Thyroid gland (tissue), 4 donors: ENCODE measurements at regions not wholly inside any gene's neighbourhood (a gene's known extent, or its start where the extent isn't known, plus 50 kb on each side); places are given as distances from the start of the nearest gene placed in this dataset.

Experiments used
- DNase-seq, 2 donors: peaks; one replicate each; pipeline ENCODE4 v3.0.0-alpha.2; 2019
- H3K27ac ChIP-seq, 3 donors: fragments of 200-600 bp; sonication (generic); 1 replicate in 2 of 3; 2 replicates in 1 of 3; pipeline ENCODE4 v1.5.1; 2016 to 2019; ENCODE audit warnings: mild to moderate bottlenecking in 1 of 3, moderate library complexity in 1 of 3
- H3K27me3 ChIP-seq: fragments of 200-600 bp; sonication (generic); one replicate; pipeline ENCODE4 v1.5.1; 2019
- H3K36me3 ChIP-seq, 2 donors: fragments of 200-600 bp; sonication (generic); one replicate each; pipeline ENCODE4 v1.5.1; 2016 to 2019
- H3K4me1 ChIP-seq, 2 donors: fragments of 200-600 bp; sonication (generic); one replicate each; pipeline ENCODE4 v1.5.1; 2017 to 2019
- H3K4me3 ChIP-seq, 3 donors: fragments of 200-600 bp; sonication (generic); replicated peaks in 1 of 3; 1 replicate in 2 of 3; 2 replicates in 1 of 3; pipeline ENCODE4 v1.5.1; 2016; ENCODE audit warnings: mild to moderate bottlenecking in 1 of 3
- H3K9me3 ChIP-seq: fragments of 200-600 bp; sonication (generic); one replicate; pipeline ENCODE4 v1.5.1; 2017
- CTCF ChIP-seq, 6 experiments: fragments of 200-600 bp in 3 of 6; fragments of 450-650 bp in 3 of 6; sonication (generic) in 3 of 6; IDR thresholded peaks; one replicate each; pipeline ENCODE4 v1.5.1; 2016 to 2019; ENCODE audit warnings: antibody characterized with exemption in 6 of 6, mild to moderate bottlenecking in 2 of 6, inconsistent platforms in 1 of 6, moderate library complexity in 1 of 6
- POLR2A ChIP-seq, 2 donors: fragments of 450-650 bp; IDR thresholded peaks; one replicate each; pipeline ENCODE4 v1.6.1; 2017; ENCODE audit warnings: antibody characterized with exemption in 2 of 2, mild to moderate bottlenecking in 2 of 2, moderate library complexity in 1 of 2
- WGBS, 2 donors: methylation state at CpG; one replicate each; pipeline ENCODE4 v1.1.5; 2017; 5-methylcytosine and 5-hydroxymethylcytosine counted together
- intact Hi-C: fragments of 100-400 bp; cut with DNase I; formaldehyde crosslinking; loops from one replicate; pipeline ENCODE4 v1.15.1; 2023

DNA sequence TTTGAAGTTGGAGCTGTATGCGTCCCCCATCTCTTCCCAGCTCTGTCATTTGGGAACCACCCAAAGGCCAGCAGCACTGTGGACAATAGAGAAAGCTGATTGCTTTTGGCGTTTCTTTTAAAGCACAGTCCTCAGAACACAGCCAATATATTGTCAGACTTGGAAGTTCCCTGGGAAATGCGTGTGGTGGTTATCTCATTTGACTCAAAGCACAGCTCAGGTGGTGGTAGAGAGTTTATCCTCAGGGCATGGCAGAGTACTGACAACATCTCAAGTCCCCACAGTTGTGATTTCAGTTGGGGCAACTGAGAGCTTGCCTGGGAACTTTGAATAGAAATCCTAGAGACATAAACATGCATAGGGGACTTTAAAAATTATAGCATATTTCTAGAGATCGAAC is 601.3 kb downstream of the ETS1 start:
- Histone ChIP-seq H3K36me3 (no peaks in the 10 kb centered on the region), H3K9me3 (no peaks in the 10 kb centered on the region), H3K4me3 (no peak overlapping the region), H3K27me3 (no peaks in the 10 kb centered on the region), H3K4me1 (no peaks in the 10 kb centered on the region), H3K27ac (no peak overlapping the region)
- intact Hi-C loops = no loop called here
- WGBS, 2 donors = 87 to 89% methylated on average over 4 of the region's 4 CpGs
- DNase-seq = no peak
- no peak for TF ChIP-seq CTCF (IDR thresholded peaks at IDR 0.05)
- TF ChIP-seq POLR2A (IDR thresholded peaks at IDR 0.05) = no peak

DNA sequence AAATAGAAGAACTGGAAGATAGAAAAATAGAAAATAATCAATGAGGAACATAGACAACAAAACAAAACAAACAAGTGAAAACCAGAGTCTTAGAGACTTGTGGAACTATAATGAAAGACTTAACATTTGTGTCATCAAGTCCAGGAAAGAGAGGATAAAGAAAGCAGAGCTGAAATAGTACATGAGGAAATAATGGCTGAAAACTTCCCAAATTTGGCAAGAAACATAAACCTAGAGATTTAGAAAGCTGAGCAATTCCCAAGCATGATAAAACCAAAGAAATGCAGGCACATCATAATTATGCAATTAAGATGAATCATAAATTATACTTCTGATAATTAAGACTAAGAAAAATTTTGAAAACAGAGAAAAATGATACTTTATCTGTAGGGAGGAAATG is 614.5 kb downstream of the ETS1 start:
- Histone ChIP-seq H3K9me3 (no peaks in the 10 kb centered on the region), H3K27ac (no peak overlapping the region), H3K4me3 (no peak overlapping the region), H3K4me1 (no peaks in the 10 kb centered on the region), H3K36me3 (no peaks in the 10 kb centered on the region), H3K27me3 (no peaks in the 10 kb centered on the region)
- DNase-seq = no peak
- TF ChIP-seq CTCF (IDR thresholded peaks at IDR 0.05) (no peak), POLR2A (IDR thresholded peaks at IDR 0.05) (no peak)
- intact Hi-C loops = no loop called here

DNA sequence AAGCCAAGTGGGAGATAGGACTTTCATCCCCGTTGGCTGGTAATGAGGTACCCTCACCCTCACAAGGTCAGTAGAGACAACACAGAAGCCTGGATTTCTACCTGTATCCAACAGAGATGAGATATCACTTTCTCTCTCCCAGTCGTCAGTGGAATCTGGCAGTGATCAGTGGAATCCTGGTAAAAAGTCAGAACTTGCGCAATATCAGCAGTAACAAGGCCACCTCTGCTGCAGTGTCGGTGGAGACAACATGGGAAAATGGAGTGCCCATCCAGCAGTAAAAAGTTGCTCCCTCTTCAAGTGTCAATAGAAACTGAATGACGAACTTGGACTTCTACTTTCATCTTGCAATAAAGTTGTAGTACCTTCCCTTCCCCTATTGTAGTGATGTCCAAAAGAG is 615.9 kb downstream of the ETS1 start:
- Histone ChIP-seq H3K4me3 (no peak overlapping the region), H3K27ac (no peak overlapping the region), H3K9me3 (no peaks in the 10 kb centered on the region), H3K27me3 (no peaks in the 10 kb centered on the region), H3K4me1 (no peaks in the 10 kb centered on the region), H3K36me3 (no peaks in the 10 kb centered on the region)
- TF ChIP-seq CTCF (IDR thresholded peaks at IDR 0.05) (no peak), POLR2A (IDR thresholded peaks at IDR 0.05) (no peak)
- 94 to 96% methylated on average over 5 of the region's 5 CpGs for WGBS, 2 donors
- no peak for DNase-seq
- intact Hi-C loops = no loop called here

- Histone ChIP-seq H3K4me3 (no peak overlapping the region), H3K27ac (no peak overlapping the region), H3K9me3 (no peaks in the 10 kb centered on the region), H3K27me3 (no peaks in the 10 kb centered on the region), H3K4me1 (no peaks in the 10 kb centered on the region), H3K36me3 (no peaks in the 10 kb centered on the region)
- no peak for TF ChIP-seq POLR2A (IDR thresholded peaks at IDR 0.05)
- TF ChIP-seq CTCF (IDR thresholded peaks at IDR 0.05) = no peak
- 93 to 94% methylated on average over 1 of the region's 1 CpG for WGBS, 2 donors
- intact Hi-C loops = no loop called here
- no peak for DNase-seq
Measured at GRCh38 chr11:127966821-127967220, 620.5 kb downstream of the ETS1 start.

GRCh38 chr11:127965939-127966668 is 621.3 kb downstream of the ETS1 start:
- no peaks in the 10 kb centered on the region for H3K9me3 ChIP-seq
- no peak for DNase-seq
- H3K27me3 ChIP-seq = no peaks in the 10 kb centered on the region
- no peak overlapping the region for H3K4me3 ChIP-seq
- TF ChIP-seq CTCF (IDR thresholded peaks at IDR 0.05) = no peak
- no peak for TF ChIP-seq POLR2A (IDR thresholded peaks at IDR 0.05)
- WGBS, 2 donors = 87% methylated on average over 2 of the region's 2 CpGs
- H3K4me1 ChIP-seq = no peaks in the 10 kb centered on the region
- H3K27ac ChIP-seq = no peak overlapping the region
- intact Hi-C loops = no loop called here
- no peaks in the 10 kb centered on the region for H3K36me3 ChIP-seq
